Midbrain (tissue), 1 donor: ENCODE measurements at regions not wholly inside any gene's neighbourhood (a gene's known extent, or its start where the extent isn't known, plus 50 kb on each side); places are given as distances from the start of the nearest gene placed in this dataset.

Experiments used
- DNase-seq: peaks from one replicate; lab custom pipeline; 2025; lab: John Stamatoyannopoulos, UW

GRCh38 chr9:1960342-1961042 is 54.7 kb upstream of the SMARCA2 start:
- DNase-seq = no peak

- DNase-seq = no peak
Measured at GRCh38 chr9:1962122-1962521, 53.0 kb upstream of the SMARCA2 start.

DNA sequence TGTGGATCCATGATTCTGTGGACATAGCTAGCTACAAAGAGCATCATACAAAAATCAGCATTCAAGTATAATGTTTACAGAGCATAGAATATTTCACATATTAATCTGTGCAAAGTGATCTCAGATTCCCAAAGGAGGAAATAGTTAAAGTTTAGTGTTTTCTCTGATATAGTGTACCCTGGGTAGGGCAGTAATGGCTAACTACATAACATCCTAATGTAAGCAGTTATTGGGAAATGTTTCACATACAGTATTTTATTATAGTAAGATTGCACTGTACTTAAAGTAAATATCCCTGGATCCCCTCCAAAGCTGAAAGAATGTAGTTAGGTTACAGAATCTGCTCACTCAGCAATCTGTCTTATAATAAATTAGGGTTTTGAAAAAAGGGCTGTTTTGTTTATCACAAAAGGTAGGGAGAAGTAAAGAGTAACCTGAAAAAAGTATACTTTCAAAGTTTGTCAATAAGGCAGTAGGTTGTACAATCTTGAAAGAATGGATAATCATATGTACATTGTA is 52.5 kb upstream of the SMARCA2 start:
- no peak for DNase-seq

- no peak for DNase-seq
Measured at GRCh38 chr9:1964093-1964492, 51.1 kb upstream of the SMARCA2 start.
